GM21737 (cell line): ENCODE measurements at regions not wholly inside any gene's neighbourhood (a gene's known extent, or its start where the extent isn't known, plus 50 kb on each side); places are given as distances from the start of the nearest gene placed in this dataset.

Experiments
- ATAC-seq: cut with Tn5 transposase; IDR thresholded peaks from one replicate; pipeline ENCODE4 v1.9.1; 2021; ENCODE audit warnings: mild to moderate bottlenecking, moderate library complexity; ENCODE audit not compliant: unreplicated experiment

GRCh38 chr6:129778793-129779192, 68.8 kb upstream of the ARHGAP18 start:
- no peak for ATAC-seq

DNA sequence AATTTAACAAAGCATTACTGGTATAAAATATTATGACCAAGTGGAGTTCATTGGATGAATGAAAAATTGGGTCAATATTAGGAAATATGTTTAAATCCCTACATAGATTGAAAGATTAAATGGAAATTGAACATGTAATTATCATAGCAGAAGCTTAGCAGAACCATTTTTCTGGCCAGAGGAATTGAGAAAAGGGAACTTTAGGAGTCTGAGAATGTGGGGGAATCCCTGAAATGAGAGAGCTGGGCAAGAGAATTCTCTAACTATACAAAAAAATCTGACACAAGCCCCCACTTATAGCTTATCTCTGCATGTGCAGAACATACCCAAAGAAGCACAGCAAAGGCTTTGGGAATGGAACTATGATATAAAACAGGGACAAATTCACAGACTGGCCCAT, 67.4 kb upstream of the ARHGAP18 start:
- ATAC-seq, result no peak

DNA sequence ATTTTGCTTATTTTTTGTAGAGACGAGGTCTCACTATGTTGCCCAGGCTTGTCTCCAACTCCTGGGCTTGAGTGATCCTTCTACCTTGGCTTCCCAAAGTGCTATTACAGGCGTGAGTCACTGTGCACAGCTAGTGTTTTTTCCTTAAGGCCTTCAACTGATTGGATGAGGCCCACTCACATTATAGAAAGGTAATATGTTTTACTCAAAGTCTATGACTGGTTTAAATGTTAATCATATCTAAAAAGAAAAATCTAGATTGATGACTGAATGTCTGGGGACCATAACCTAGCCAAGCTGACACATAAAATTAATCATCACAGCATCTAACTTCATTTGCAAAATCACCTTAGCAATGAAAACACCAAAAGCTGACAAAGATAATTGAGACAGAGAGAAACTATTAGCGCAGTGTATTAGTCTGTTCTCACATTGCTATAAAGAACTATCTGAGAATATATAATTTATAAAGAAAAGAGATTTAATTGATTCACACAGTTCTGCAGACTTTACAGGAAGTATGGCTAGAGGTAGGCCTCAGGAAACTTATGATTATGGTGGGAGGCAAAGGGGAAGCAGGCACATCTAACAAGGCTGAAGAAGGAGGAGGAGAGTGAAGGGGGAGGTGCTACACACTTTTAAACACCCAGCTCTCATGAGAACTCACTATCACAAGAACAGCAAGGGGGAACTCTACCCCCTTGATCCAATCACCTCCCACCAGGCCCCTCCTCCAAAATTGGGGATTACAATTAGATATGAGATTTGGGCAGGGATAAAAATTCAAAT, 66.8 kb upstream of the ARHGAP18 start:
- ATAC-seq, result no peak

- ATAC-seq, result no peak
These were observed 64.9 kb upstream of the ARHGAP18 start for GRCh38 chr6:129774697-129775447.

DNA sequence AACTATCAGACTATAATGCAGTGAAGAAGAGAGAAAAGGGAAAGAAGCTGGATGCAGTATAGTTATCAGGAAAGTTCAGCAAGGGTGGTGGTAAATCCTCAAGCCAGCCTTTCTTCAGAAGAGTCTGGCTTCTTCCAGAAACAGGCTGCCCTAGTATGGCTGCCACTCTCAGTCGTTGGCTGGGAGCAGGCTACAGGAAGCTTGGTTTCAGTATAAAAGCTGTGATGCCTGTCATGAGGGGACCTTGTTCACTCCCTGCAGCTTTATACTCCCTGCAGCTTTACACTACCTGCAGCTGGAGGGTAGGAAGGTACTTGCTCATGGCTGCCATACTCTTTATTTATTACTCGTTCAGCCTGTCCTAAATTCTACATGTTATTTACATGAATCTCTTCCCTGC, 63.3 kb upstream of the ARHGAP18 start:
- no peak for ATAC-seq

- ATAC-seq, result no peak
These were observed 61.7 kb upstream of the ARHGAP18 start for GRCh38 chr6:129771678-129772077.

- no peak for ATAC-seq
These were observed 58.0 kb upstream of the ARHGAP18 start for GRCh38 chr6:129767776-129768485.

- ATAC-seq, result peak; percentile 92
These were observed 57.2 kb upstream of the ARHGAP18 start for GRCh38 chr6:129766959-129767728.

GRCh38 chr6:129764761-129765407, 54.9 kb upstream of the ARHGAP18 start:
- ATAC-seq, result no peak

- ATAC-seq, result no peak
These were observed 50.0 kb upstream of the ARHGAP18 start for GRCh38 chr6:129759796-129760605.
